OCI-LY3 (cell line): ENCODE measurements at regions not wholly inside any gene's neighbourhood (a gene's known extent, or its start where the extent isn't known, plus 50 kb on each side); places are given as distances from the start of the nearest gene placed in this dataset.
"Not testable (repeated sequence)": the region's sequence is repeated elsewhere in the genome, so short reads cannot be mapped to it uniquely, and the experiment has no call there.

Experiments used
- H2AFZ ChIP-seq: fragments of 200-600, 300-600 bp; shearing (Covaris generic); 2 replicates; pipeline ENCODE4 v1.6.0; 2014; ENCODE audit warnings: antibody characterized with exemption, low read depth, low read length
- H3K27ac ChIP-seq: fragments of 200-600, 300-600 bp; sonication (generic); 2 replicates; pipeline ENCODE4 v1.5.1; 2014; ENCODE audit warnings: mild to moderate bottlenecking, low read length, moderate library complexity, mixed read lengths
- H3K27me3 ChIP-seq: fragments of 200-600, 300-600 bp; sonication (generic); 2 replicates; pipeline ENCODE4 v1.6.1; 2014; ENCODE audit warnings: low read depth, low read length, mixed read lengths
- H3K36me3 ChIP-seq: fragments of 200-600, 300-600 bp; sonication (generic); replicated peaks from 2 replicates; pipeline ENCODE3; 2014; ENCODE audit warnings: low read depth, low read length, mixed read lengths
- H3K4me1 ChIP-seq: fragments of 300-600, 200-600 bp; sonication (generic); 2 replicates; pipeline ENCODE4 v1.6.1; 2014; ENCODE audit warnings: low read length, mixed read lengths
- H3K4me2 ChIP-seq: fragments of 200-600, 300-600 bp; sonication (generic); 2 replicates; pipeline ENCODE4 v1.6.1; 2014; ENCODE audit warnings: low read length, mixed read lengths
- H3K4me3 ChIP-seq: fragments of 300-600, 200-600 bp; sonication (generic); 2 replicates; pipeline ENCODE4 v1.5.1; 2014; ENCODE audit warnings: antibody characterized with exemption, mild to moderate bottlenecking, low read length, moderate library complexity
- H3K79me2 ChIP-seq: fragments of 300-600, 200-600 bp; shearing (Covaris generic); 2 replicates; pipeline ENCODE4 v1.6.1; 2014; ENCODE audit warnings: mild to moderate bottlenecking, low read length, mixed read lengths
- H3K9ac ChIP-seq: fragments of 300-600, 200-600 bp; shearing (Covaris generic); 2 replicates; pipeline ENCODE4 v1.6.0; 2014; ENCODE audit warnings: mild to moderate bottlenecking, low read length, moderate library complexity
- H3K9me3 ChIP-seq: fragments of 200-600, 300-600 bp; shearing (Covaris generic); 2 replicates; pipeline ENCODE4 v1.6.1; 2014; ENCODE audit warnings: low read length, mixed read lengths; ENCODE audit not compliant: insufficient read depth
- H4K20me1 ChIP-seq: fragments of 200-600, 300-600 bp; sonication (generic); 2 replicates; pipeline ENCODE4 v1.6.1; 2016; ENCODE audit warnings: low read length, mixed read lengths; ENCODE audit not compliant: insufficient read depth
- EZH2phosphoT487 ChIP-seq: fragments of 200-600 bp; shearing (Covaris generic); IDR thresholded peaks from 2 replicates; pipeline ENCODE4 v1.6.1; 2018; ENCODE audit warnings: antibody characterized with exemption, mixed run types, low read depth
- TF ChIP-seq, protein P1 (sequence below): fragments of 200-600, 300-600 bp; sonication (generic); IDR thresholded peaks from 2 replicates; pipeline ENCODE4 v1.5.1; 2014; ENCODE audit warnings: antibody characterized with exemption, low read length, low read depth

DNA sequence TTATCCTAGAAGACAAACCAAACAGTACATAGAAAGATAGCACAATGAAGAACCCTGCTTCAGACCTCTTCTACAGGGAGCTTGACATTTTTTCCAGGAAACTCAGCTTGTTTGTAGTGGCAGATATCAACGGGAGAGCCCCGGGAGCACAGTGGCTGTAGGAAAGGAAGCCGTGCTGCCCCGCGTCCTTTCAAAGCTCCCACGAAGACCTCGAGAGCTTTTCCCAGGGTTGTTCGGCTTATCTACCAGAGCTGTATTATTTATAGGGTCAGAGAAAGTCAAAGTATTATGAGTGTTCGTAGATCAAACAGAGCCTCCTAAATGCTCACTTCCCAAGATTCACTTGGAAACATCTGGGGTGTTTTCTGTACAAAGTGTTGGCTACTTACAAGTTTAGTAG, 167.1 kb upstream of the COPS8 start:
- H3K4me1 ChIP-seq = no peaks in the 10 kb centered on the region
- H3K27ac ChIP-seq = no peak overlapping the region
- no peaks in the 10 kb centered on the region for H3K9me3 ChIP-seq
- TF ChIP-seq, protein P1, sequence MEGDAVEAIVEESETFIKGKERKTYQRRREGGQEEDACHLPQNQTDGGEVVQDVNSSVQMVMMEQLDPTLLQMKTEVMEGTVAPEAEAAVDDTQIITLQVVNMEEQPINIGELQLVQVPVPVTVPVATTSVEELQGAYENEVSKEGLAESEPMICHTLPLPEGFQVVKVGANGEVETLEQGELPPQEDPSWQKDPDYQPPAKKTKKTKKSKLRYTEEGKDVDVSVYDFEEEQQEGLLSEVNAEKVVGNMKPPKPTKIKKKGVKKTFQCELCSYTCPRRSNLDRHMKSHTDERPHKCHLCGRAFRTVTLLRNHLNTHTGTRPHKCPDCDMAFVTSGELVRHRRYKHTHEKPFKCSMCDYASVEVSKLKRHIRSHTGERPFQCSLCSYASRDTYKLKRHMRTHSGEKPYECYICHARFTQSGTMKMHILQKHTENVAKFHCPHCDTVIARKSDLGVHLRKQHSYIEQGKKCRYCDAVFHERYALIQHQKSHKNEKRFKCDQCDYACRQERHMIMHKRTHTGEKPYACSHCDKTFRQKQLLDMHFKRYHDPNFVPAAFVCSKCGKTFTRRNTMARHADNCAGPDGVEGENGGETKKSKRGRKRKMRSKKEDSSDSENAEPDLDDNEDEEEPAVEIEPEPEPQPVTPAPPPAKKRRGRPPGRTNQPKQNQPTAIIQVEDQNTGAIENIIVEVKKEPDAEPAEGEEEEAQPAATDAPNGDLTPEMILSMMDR = no peak
- no peak for TF ChIP-seq EZH2phosphoT487
- no peak overlapping the region for H3K4me3 ChIP-seq
- H3K9ac ChIP-seq = no peak overlapping the region
- H4K20me1 ChIP-seq = no peaks in the 10 kb centered on the region
- no peaks in the 10 kb centered on the region for H3K79me2 ChIP-seq
- H3K36me3 ChIP-seq = no peaks in the 10 kb centered on the region
- no peak overlapping the region for H2AFZ ChIP-seq
- no peaks in the 10 kb centered on the region for H3K27me3 ChIP-seq
- no peak overlapping the region for H3K4me2 ChIP-seq

DNA sequence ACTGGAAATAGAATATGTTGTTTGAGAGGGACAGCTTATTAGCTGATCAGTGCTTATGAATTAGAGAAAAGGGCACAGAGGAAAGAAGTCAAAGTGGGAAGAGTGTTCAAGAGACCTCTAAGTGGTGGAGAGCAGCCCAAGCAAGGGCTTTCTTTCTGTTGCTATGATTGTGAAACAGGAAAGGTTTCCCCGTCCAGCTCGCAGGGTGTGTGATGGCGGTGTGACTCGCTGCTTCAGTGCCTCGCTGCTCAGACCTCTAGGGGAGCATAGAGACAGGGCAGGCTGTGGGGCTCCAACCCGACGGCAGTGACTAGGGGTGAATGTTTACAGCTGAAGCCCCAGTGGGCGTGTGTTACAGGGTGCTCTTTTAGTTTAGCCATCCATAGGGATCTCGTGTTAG, 166.5 kb upstream of the COPS8 start:
- Histone ChIP-seq H3K36me3 (no peaks in the 10 kb centered on the region), H3K4me3 (no peak overlapping the region), H3K27ac (no peak overlapping the region), H3K79me2 (no peaks in the 10 kb centered on the region), H3K9ac (no peak overlapping the region), H2AFZ (no peak overlapping the region), H3K4me1 (no peaks in the 10 kb centered on the region), H3K27me3 (no peaks in the 10 kb centered on the region), H3K4me2 (no peak overlapping the region), H3K9me3 (no peaks in the 10 kb centered on the region), H4K20me1 (no peaks in the 10 kb centered on the region)
- TF ChIP-seq EZH2phosphoT487 = no peak

DNA sequence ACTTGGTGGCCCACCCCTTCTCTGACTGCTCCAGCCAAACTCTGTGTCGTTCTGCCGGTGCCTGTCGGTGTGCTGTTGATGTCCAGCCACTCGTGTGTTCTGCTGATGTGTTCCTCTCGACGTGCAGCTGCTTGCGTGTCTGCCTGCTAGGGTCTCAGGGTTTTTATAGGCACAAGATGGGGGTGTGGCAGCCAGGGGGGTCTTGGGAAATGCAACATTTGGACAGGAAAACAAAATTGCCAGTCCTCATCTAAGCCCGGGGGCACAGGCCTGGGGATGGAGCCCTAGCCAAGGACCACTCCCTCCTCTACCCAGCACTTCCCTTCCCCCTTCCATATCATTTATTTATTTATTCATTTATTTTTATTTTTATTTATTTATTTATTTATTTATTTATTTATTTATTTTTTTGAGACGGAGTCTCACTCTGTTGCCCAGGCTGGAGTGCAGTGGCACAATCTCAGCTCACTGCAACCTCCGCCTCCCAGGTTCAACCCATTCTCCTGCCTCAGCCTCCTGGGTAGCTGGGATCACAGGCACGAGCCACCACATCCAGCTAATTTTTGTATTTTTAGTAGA, 165.8 kb upstream of the COPS8 start:
- not testable (repeated sequence) for H4K20me1 ChIP-seq, H3K4me1 ChIP-seq, H3K4me2 ChIP-seq, H3K9me3 ChIP-seq, H3K79me2 ChIP-seq, H3K27ac ChIP-seq, H3K36me3 ChIP-seq, H3K9ac ChIP-seq, H3K4me3 ChIP-seq, H2AFZ ChIP-seq, H3K27me3 ChIP-seq

DNA sequence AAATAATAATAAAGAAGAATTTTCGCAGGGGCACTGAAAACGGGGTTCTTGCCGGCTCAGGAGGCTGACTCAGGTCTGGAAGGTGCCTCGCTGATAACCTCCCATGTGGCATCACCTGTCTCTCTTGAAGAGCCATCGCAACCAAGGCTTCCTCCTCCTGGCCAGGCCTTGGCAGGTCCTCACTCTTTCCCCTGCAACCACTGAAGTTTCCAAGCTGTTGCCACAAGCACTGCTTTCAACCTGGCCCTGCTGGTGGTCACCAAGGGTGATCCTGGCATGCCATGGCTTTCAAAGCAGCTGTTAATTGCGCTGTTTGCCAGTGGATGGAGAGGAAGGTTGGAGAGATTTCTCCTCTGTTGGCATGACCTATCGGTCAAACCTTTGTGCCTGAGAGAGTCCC, 163.6 kb upstream of the COPS8 start:
- Histone ChIP-seq H3K36me3 (no peaks in the 10 kb centered on the region), H3K27ac (no peak overlapping the region), H3K4me2 (no peak overlapping the region), H4K20me1 (no peaks in the 10 kb centered on the region), H2AFZ (no peak overlapping the region), H3K4me1 (no peaks in the 10 kb centered on the region), H3K27me3 (no peaks in the 10 kb centered on the region), H3K9ac (no peak overlapping the region), H3K4me3 (no peak overlapping the region), H3K9me3 (no peaks in the 10 kb centered on the region), H3K79me2 (no peaks in the 10 kb centered on the region)
- TF ChIP-seq, protein P1 = no peak
- TF ChIP-seq EZH2phosphoT487 = no peak

DNA sequence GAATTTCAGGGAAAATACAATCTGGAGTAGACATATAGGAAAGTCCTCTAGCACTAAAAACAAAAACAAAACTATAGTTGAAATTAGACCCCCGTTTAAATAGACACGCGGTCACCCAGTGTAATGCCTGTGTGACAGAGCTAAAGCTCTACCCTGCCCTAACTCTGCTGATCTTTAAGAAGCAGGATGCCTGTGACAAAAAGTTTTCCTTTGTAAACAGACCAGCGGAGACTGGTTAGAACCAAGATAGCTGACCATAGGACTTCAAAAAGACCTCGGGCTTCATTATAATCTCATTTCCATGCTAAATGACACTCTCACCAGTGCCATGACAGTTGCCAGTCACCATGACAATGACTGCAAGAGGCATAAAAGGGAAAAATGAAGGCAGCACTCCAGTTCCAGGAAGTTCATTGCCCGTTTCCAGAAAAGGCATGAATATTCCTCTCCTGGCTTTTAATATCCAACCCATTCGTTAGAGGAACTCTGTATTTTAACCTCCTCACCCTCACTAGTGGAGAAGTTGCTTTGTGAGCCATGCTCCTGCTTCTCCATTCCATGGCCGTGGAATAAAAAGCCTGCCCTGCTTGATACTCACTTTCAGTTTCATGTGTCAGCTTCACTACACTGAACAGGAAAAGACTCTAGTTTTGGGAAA, 157.2 kb upstream of the COPS8 start:
- Histone ChIP-seq H3K79me2 (no peaks in the 10 kb centered on the region), H3K4me2 (peak overlapping the region; percentile 41), H2AFZ (no peak overlapping the region), H4K20me1 (no peaks in the 10 kb centered on the region), H3K27me3 (no peaks in the 10 kb centered on the region), H3K36me3 (no peaks in the 10 kb centered on the region), H3K9ac (no peak overlapping the region), H3K9me3 (no peaks in the 10 kb centered on the region), H3K4me3 (peak overlapping the region; percentile 50), H3K27ac (no peak overlapping the region), H3K4me1 (no peaks in the 10 kb centered on the region)
- no peak for TF ChIP-seq EZH2phosphoT487
- TF ChIP-seq, protein P1 = no peak
